DND-41 (cell line): ENCODE measurements at regions not wholly inside any gene's neighbourhood (a gene's known extent, or its start where the extent isn't known, plus 50 kb on each side); places are given as distances from the start of the nearest gene placed in this dataset.

Experiments used
- ATAC-seq: fragments of 200-7000 bp; cut with Tn5 transposase; 3 replicates; pipeline ENCODE4 v1.9.1; 2021; ENCODE audit warnings: low read depth; ENCODE audit not compliant: insufficient read depth
- DNase-seq: peaks from one replicate; pipeline ENCODE4 v3.0.0-alpha.2; 2020
- H2AFZ ChIP-seq: 2 replicates; pipeline ENCODE4 v1.6.0; 2012; ENCODE audit warnings: low read depth, low read length
- H3K27ac ChIP-seq: 2 replicates; pipeline ENCODE4 v1.5.1; 2012; ENCODE audit warnings: low read length, inconsistent platforms
- H3K27me3 ChIP-seq: fragments of 200-600 bp; sonication (generic); 2 replicates; pipeline ENCODE4 v1.6.0; 2012; ENCODE audit warnings: low read length, mild to moderate bottlenecking, inconsistent platforms; ENCODE audit not compliant: insufficient read depth, poor library complexity
- H3K36me3 ChIP-seq: 2 replicates; pipeline ENCODE4 v1.5.1; 2012; ENCODE audit warnings: low read length, inconsistent platforms; ENCODE audit not compliant: insufficient read depth
- H3K4me1 ChIP-seq: 2 replicates; pipeline ENCODE4 v1.5.1; 2012; ENCODE audit warnings: mild to moderate bottlenecking, low read length; ENCODE audit not compliant: insufficient read depth
- H3K4me2 ChIP-seq: 2 replicates; pipeline ENCODE4 v1.6.0; 2012; ENCODE audit warnings: mild to moderate bottlenecking, moderate library complexity, low read length, inconsistent platforms; ENCODE audit not compliant: insufficient read depth
- H3K4me3 ChIP-seq, 2 experiments: fragments of 200-600 bp in 1 of 2; shearing (Covaris generic) in 1 of 2; 2 replicates each; pipeline ENCODE4 v1.5.1; 2012 to 2016; ENCODE audit warnings: inconsistent platforms in 2 of 2, low read length in 2 of 2, mild to moderate bottlenecking in 2 of 2, low read depth in 1 of 2, moderate library complexity in 1 of 2
- H3K79me2 ChIP-seq: 2 replicates; pipeline ENCODE4 v1.6.0; 2012; ENCODE audit warnings: low read length, inconsistent platforms; ENCODE audit not compliant: insufficient read depth
- H3K9ac ChIP-seq: 2 replicates; pipeline ENCODE4 v1.6.0; 2012; ENCODE audit warnings: low read depth, mild to moderate bottlenecking, inconsistent platforms, low read length, moderate library complexity
- H3K9me3 ChIP-seq: 2 replicates; pipeline ENCODE4 v1.5.1; 2012; ENCODE audit warnings: low read length, moderate library complexity, mild to moderate bottlenecking, inconsistent platforms; ENCODE audit not compliant: insufficient read depth, severe bottlenecking
- H4K20me1 ChIP-seq: 2 replicates; pipeline ENCODE4 v1.6.0; 2012; ENCODE audit warnings: low read length; ENCODE audit not compliant: insufficient read depth
- CTCF ChIP-seq: IDR thresholded peaks from 2 replicates; pipeline ENCODE4 v1.5.1; 2012; ENCODE audit warnings: borderline replicate concordance, low read length, moderate library complexity, mild to moderate bottlenecking; ENCODE audit not compliant: poor library complexity, severe bottlenecking; ENCODE audit errors: extremely low read depth
- EZH2 ChIP-seq: IDR thresholded peaks from 3 replicates; pipeline ENCODE4 v1.6.1; 2012; ENCODE audit warnings: borderline replicate concordance, low read depth, mild to moderate bottlenecking, moderate library complexity, low read length, inconsistent platforms; ENCODE audit not compliant: severe bottlenecking

- Histone ChIP-seq H2AFZ (no peak overlapping the region), H3K79me2 (no peaks in the 10 kb centered on the region), H3K9ac (no peak overlapping the region), H3K4me3 (no peak overlapping the region), H3K36me3 (no peaks in the 10 kb centered on the region), H3K27me3 (no peaks in the 10 kb centered on the region), H4K20me1 (no peaks in the 10 kb centered on the region), H3K9me3 (no peaks in the 10 kb centered on the region), H3K27ac (no peak overlapping the region), H3K4me1 (no peaks in the 10 kb centered on the region), H3K4me2 (no peak overlapping the region)
- DNase-seq, result no peak
- TF ChIP-seq EZH2 (no peak), CTCF (no peak)
- ATAC-seq, result no peak
Measured at GRCh38 chr3:27536491-27536890, 52.3 kb upstream of the SLC4A7 start.

GRCh38 chr3:27535809-27536392 lies 51.7 kb upstream of the SLC4A7 start:
- Histone ChIP-seq H3K27me3 (no peaks in the 10 kb centered on the region), H3K9me3 (no peaks in the 10 kb centered on the region), H3K79me2 (no peaks in the 10 kb centered on the region), H3K9ac (no peak overlapping the region), H2AFZ (no peak overlapping the region), H3K4me3 (no peak overlapping the region), H3K4me2 (no peak overlapping the region), H4K20me1 (no peaks in the 10 kb centered on the region), H3K36me3 (no peaks in the 10 kb centered on the region), H3K27ac (no peak overlapping the region), H3K4me1 (no peaks in the 10 kb centered on the region)
- ATAC-seq (no peak), DNase-seq (no peak)
- TF ChIP-seq EZH2, result no peak
- no peak for TF ChIP-seq CTCF

- no peak overlapping the region for H3K4me3 ChIP-seq
- no peak for DNase-seq
- no peaks in the 10 kb centered on the region for H3K4me1 ChIP-seq
- TF ChIP-seq EZH2 (no peak), CTCF (no peak)
- ATAC-seq, result no peak
- no peaks in the 10 kb centered on the region for H3K27me3 ChIP-seq
- no peak overlapping the region for H3K27ac ChIP-seq
- H3K36me3 ChIP-seq, result no peaks in the 10 kb centered on the region
- H2AFZ ChIP-seq, result no peak overlapping the region
- no peaks in the 10 kb centered on the region for H3K9me3 ChIP-seq
- no peak overlapping the region for H3K9ac ChIP-seq
- no peaks in the 10 kb centered on the region for H3K79me2 ChIP-seq
- no peaks in the 10 kb centered on the region for H4K20me1 ChIP-seq
- H3K4me2 ChIP-seq, result no peak overlapping the region
Measured at GRCh38 chr3:27533718-27534573, 49.8 kb upstream of the SLC4A7 start.
